ENCODE measurements at regions not wholly inside any gene's neighbourhood (a gene's known extent, or its start where the extent isn't known, plus 50 kb on each side); places are given as distances from the start of the nearest gene placed in this dataset.
"Not testable (repeated sequence)": the region's sequence is repeated elsewhere in the genome, so short reads cannot be mapped to it uniquely, and the experiment has no call there.

DNA sequence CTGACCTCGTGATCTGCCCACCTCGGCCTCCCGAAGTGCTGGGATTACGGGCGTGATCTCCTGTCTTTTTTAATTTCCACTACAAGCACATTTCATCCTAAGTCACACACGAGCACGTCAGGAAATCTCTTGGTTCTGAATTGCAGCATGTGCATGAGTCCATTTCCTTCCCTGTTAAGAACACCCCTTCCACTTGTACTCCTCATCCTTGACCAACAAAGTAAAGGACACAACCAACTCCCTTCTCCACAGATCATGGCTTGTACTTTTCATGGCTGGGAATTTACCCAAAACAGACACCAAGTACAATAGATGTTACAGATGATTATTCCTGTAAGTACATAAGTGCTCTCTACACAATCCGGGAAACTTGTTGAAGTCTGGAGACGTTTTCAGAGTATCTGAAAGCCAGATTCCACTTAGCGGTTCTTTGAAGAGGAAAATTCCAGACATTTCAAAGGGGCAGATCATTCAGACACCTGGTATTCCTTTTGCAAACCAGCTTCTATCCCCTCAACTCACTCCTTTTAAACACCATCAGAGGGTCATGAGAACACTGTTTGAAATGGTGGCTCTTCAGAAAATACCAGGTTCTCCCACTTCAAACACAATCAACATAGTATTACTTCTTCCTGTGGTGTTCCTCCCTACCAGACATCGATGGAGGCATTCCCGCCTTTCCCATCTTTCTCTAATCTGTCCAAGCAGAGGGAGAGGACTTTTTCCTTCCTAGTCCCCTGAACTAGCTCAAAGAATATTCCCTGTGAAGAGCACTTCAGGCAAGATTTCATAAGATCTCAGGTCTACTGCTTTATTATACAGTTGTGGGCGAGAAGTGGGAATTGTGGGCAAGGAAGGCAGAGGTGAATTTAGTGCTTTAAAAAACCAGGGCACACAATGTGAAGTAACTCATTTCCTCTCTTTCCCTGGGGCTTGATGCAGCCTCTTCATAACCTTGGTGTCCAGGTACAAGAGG, 80.1 kb upstream of the TSC22D2 start:
- no peak for DNase-seq

DNA sequence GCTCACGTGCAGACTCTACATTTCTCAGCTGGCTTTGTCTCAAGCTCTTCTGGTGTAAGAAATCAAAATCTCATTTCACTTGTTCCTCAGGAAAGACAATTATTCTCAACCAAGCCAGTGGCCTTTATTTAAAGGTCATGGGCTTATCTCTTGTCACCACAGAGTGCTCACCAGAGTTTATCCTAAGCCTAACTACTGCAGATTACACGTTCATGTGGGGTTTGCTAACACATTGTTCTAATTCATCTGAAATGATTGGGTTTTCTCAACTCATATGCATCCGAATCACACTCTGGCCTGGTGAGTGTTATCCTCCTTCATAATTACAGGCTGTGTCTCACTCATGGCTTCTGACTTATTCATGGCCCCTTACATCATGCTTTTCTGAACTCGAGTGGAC, 83.3 kb upstream of the TSC22D2 start:
- DNase-seq = no peak

DNA sequence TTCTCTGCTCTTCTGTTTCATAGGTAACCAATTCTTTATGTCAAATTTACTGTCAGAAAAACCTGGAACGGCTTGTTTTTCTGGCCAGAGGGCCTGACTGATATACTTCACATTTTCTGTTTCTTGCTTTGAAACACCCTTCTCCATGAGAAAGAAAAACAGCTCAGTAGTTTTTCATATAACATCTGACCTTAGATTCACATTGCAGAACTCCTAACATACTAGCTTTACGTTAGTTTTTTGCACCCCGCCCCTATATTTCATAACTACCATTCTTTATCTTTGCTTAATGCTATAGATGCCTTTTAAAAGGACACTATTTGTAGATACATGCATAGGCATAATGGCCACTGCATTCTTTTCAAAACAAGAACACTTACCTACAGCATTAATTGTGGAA, 83.9 kb upstream of the TSC22D2 start:
- no peak for DNase-seq

GRCh38 chr3:150323770-150324169, 84.3 kb upstream of the TSC22D2 start:
- DNase-seq = no peak

DNA sequence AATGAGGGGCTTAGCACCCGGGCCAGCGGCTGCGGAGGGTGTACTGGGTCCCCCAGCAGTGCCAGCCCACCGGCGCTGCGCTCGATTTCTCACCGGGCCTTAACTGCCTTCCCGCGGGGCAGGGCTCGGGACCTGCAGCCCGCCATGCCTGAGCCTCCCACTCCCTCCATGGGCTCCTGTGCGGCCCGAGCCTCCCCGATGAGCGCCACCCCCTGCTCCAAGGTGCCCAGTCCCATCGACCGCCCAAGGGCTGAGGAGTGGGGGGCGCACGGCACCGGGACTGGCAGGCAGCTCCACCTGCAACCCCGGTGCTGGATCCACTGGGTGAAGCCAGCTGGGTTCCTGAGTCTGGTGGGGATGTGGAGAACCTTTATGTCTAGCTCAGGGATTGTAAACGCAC, 85.0 kb upstream of the TSC22D2 start:
- not testable (repeated sequence) for DNase-seq

DNA sequence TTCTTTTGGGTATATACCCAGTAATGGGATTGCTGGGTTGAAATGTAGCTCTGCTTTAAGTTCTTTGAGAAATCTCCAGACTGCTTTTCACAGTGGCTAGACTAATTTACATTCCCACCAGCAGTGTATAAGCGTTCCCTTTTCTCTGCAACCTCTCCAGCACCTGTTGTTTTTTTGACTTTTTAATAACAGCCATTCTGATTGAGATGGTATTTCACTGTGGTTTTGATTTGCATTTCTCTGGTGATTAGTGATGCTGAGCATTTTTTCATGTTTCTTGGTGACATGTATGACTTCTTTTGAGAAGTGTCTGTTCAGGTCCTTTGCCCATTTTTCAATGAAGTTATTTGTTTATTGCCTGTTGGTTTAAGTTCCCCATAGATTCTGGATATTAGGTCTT, 87.1 kb upstream of the TSC22D2 start:
- not testable (repeated sequence) for DNase-seq

DNA sequence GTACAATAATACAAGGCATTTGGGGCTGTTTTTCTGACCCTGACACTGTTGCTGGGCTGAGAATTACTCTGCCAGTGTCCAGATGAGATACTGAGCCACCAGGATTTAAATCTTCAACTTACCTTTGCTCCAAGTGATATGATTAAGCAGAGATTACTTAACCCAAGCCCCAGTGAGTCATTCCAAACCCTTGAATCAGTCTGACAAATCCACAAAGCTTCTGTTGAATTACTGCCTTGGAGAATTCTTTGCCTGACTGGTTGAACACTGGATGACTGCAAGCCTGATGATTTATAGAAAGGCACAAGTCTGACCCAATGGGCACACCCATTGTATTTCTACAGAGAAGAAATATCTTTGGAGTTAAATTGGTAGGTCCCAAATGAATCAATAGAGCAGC, 88.2 kb upstream of the TSC22D2 start:
- no peak for DNase-seq

GRCh38 chr3:150317469-150317868, 90.6 kb upstream of the TSC22D2 start:
- DNase-seq = no peak

- no peak for DNase-seq
These were observed 92.4 kb upstream of the TSC22D2 start for GRCh38 chr3:150315721-150316120.

DNA sequence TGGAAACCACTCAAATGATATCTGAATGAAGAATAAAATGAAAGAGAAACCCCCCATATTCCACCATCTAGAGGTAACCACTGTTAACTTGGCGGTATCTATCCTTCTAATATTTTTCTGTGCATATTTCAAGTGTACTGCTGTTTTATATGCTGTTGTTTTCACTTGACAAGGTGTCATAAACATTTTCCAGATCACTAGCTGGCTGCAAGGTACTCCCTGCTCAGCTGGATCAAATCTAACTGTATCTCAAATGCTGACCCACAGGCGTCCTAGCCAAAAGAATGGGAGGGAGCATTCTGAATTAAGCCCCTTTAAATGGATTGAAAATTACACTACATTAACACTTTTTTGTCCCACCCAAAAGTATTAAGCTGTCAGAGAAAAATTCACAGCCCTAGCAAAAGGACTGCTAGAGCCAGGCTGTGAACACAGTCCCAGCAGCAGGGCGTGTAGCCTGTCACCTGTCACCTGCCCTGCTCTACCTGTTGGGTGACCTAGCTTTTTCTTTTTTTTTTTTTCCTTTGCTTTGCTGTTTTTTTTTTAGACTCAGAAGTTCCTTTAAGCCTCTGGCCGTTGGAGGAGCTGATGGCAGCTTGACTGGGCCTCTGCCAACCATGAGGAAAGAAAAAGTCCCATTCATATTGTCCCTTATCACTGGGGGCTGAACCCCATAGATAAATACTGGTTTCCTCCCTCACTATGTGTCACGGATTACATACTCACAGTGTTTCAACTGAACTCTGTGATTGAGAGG, 93.7 kb upstream of the TSC22D2 start:
- no peak for DNase-seq

DNA sequence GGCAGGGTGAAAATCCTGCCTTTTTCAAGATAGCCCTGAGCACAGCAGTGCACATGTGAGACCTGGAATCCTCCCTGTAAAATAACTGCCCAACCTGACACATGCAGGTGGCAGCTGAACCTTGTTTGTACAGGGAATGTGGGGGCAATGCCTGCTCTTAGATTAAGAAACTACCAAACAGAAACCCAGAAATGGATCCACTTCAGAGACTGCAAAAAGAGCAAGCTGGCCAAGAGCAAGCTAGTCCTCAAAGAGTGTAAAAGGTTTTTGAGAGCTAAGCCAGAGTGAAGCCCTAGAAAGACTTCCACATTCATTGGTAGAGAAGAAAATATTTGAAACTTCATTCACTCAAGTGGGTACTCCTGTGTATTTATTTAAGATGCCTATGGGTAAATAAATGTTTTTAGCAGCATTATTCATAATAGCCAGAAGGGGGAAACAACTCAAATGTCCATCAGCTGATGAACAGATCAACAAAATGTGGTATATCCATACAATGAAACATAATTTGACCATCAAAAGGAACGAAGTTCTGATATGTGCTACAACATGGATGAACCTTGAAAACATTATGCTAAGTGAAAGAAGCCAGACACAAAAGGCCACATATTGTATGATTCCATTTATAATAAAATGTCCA, 96.0 kb upstream of the TSC22D2 start:
- no peak for DNase-seq

- no peak for DNase-seq
These were observed 96.9 kb upstream of the TSC22D2 start for GRCh38 chr3:150311156-150311555.

- no peak for DNase-seq
These were observed 98.5 kb upstream of the TSC22D2 start for GRCh38 chr3:150309557-150309956.

DNA sequence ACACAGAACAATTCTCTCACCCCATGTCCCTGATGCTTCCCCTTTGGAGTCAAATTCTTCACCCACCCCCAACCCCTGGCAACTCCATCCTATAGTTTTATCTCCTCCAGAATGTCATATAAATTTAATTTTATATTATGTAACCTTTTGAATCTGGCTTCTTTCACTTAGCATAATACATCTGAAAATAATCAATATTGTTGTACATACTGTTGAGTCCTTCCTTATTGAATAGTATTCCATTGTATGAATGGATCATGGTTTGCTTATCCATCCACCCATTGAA, 98.9 kb upstream of the TSC22D2 start:
- no peak for DNase-seq

DNA sequence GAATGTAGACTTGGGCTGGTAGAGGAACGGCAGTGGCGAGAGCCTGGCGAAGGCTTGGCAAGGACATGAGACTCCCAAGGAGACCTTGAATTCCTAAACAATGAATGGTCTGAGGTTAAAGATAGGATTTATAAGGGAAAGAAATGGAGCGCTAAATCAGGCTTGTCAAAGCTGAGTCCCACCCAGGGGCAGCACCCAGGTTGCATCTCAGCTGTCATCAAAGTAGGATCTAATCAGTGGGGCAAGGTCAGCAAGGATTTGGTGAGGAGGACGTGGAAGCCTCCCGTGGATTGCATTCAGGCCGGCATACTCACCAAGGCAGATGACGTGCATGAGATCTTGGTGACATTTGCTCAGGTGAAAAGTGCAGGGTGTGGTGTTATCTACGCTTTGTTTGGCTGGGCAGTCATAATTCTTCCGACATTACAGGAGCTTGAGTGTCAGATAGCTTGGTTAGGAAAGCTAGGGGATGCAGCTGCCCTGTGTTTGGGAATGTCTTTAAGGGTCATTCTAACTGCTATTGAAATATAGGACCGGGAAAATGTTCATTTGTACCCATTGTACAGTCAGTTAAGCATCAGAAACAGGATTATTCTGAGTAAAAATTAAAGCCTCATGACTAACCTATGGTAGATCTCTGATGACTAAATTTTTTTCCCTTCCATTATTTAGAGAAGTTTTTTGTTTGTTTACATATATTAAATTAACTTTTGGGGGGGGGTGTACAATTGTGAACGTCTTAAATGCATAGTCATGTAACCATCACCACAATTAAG, 99.4 kb upstream of the TSC22D2 start:
- DNase-seq = no peak

DNA sequence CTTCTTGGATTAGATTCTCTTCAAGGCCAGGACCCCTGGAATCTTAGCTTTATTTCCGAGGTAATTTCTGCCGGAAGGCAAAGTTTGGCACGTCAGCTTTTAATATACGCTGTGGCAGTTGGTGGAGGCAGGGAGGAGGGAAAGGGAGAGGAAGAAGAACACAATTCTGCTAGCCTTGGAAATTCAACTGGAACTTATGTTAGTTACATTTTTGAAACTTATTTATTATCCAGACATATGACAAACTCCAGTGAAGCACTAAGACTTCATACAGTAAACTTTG, 100.1 kb upstream of the TSC22D2 start:
- no peak for DNase-seq

- no peak for DNase-seq
These were observed 100.6 kb upstream of the TSC22D2 start for GRCh38 chr3:150307311-150308036.

DNA sequence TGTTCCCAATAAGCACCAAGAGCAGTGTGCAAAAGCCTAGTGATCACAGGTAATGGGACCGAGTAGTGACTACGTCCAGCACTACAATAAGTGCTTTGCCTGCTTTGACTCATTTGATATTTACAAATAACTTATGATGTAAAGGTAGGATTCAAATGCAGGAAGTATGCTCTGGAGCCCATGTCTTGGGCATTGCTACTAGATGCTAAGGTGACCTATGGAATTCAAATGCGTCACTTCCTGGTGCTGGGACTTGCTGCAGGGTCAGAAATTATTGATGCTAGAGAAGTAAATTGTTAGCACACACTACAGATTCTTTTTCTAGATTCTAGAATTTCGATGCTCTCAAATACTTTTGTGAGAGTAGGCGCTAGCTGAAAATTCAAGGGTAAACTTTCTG, 101.2 kb upstream of the TSC22D2 start:
- no peak for DNase-seq

- no peak for DNase-seq
These were observed 102.0 kb upstream of the TSC22D2 start for GRCh38 chr3:150306083-150306482.

DNA sequence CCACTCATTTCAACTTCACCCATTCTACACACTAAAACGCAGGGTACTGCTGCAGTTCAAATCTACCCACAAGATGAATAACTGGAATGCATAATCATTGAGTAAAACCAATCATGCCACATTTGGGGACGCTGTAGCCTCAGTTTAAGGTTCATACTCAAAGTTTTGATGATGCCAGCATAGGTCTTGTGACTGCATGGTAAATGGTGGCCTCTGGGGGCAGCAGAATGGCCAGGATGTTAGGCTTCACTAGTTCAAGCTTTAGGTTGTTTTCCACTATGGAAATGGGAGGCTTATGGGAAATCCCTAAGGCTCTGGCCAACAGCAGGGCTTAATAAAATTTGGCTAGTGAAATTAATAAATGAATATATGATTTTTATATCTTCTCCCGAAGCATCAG, 104.3 kb upstream of the TSC22D2 start:
- no peak for DNase-seq

DNA sequence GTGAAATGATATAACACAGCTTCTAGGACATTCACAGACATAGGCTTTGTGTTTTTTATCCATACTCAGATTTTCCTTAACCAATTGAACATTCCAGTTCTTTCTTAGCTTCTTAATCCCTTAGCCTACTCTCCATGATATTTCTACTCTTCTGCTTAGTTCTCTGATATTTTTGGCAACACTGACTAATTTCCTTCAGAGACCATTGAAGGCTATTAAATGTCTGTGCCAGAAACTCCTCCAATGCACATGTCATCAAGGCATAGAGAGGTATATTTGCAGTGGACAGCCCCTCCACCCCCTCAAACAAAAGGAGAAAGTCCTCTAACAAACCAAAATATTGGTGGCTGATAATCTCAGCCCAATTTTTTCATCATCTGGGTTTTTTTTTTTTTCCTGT, 105.9 kb upstream of the TSC22D2 start:
- DNase-seq = no peak

DNA sequence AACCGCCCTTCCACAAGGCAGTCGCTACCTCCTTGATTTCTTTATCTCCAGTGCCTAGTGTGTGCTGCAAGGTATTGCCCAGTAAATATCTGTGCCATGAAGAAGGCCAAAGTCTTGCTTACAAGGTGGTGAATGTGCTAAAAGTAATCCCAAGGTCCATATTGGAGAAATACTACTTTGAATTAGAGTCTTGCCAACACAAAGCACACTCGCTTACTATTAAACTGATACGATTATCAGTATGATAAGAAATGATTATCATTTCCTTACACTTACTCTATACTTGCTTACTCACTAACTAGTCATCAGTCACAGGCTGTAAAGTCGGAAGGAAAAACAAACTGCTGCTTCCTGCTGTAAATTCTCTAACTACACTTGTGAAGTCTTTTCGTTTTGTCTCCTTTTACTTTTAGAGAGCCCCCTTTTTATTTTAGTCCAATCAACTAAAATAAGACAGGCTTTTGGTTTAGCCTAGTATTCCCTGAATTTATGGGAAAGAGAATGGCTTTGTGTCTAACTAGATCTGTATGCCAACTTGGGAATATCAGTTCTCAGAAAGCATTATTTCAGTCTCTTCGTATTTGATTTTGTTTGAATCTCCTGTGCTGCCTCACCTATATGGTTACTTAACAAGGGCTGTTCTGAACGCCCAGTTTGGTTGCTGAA, 107.1 kb upstream of the TSC22D2 start:
- no peak for DNase-seq

Data from activated CD4-positive, CD25-positive, alpha-beta regulatory T cell treated with anti-CD3 and anti-CD28 coated beads, Interleukin-2, amount 50 U/mL, for 72 hours (primary cell).